ENCODE measurements at regions not wholly inside any gene's neighbourhood (a gene's known extent, or its start where the extent isn't known, plus 50 kb on each side); places are given as distances from the start of the nearest gene placed in this dataset.

DNA sequence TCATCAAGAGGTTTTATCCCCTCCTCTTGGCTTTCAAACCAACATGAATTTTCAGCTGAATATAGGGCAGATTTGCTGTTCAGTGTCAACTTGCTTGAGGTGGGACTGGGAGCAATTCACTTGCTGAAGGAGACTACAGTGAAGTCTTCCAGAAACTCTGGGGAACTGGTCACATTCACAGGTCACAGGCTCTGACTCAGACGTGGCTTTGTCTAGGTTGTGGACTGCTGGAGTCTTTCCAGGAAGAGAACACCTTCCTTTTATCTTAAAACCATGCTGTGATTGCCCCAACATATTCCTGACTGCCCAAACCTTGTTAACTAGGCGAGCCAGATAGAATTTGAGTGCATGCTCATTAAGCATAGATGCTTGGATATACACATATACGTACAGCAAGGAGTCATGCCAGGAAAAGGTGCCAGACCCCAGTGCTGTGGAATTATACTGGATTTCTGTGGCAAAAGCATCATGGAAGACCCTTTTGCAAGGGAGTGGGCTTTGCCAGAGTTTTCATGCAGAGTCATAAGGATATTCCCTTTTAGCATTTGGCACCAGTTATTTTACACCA, 399.1 kb upstream of the TBL1XR1 start:
- TF ChIP-seq, protein P1, sequence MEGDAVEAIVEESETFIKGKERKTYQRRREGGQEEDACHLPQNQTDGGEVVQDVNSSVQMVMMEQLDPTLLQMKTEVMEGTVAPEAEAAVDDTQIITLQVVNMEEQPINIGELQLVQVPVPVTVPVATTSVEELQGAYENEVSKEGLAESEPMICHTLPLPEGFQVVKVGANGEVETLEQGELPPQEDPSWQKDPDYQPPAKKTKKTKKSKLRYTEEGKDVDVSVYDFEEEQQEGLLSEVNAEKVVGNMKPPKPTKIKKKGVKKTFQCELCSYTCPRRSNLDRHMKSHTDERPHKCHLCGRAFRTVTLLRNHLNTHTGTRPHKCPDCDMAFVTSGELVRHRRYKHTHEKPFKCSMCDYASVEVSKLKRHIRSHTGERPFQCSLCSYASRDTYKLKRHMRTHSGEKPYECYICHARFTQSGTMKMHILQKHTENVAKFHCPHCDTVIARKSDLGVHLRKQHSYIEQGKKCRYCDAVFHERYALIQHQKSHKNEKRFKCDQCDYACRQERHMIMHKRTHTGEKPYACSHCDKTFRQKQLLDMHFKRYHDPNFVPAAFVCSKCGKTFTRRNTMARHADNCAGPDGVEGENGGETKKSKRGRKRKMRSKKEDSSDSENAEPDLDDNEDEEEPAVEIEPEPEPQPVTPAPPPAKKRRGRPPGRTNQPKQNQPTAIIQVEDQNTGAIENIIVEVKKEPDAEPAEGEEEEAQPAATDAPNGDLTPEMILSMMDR (IDR thresholded peaks at IDR 0.05): no peak
- Histone ChIP-seq H3K27me3 (no peaks in the 10 kb centered on the region), H3K27ac (peak overlapping the region in 1 of 2 donors; percentile 72), H3K4me1 (peaks cover 0 to 56% (median 34%) of the 10 kb centered on the region in 4 donors), H3K9me3 (no peaks in the 10 kb centered on the region), H3K36me3 (no peaks in the 10 kb centered on the region), H3K4me3 (no peak overlapping the region)
- intact Hi-C loops (cut with DNase I; ENCODE audit: low total_unique reads): loop anchor here (10.0 kb wide), 1 partner anchor 402 kb away; the partner anchor contains the start of gene TBL1XR1
- DNase-seq: no peak

DNA sequence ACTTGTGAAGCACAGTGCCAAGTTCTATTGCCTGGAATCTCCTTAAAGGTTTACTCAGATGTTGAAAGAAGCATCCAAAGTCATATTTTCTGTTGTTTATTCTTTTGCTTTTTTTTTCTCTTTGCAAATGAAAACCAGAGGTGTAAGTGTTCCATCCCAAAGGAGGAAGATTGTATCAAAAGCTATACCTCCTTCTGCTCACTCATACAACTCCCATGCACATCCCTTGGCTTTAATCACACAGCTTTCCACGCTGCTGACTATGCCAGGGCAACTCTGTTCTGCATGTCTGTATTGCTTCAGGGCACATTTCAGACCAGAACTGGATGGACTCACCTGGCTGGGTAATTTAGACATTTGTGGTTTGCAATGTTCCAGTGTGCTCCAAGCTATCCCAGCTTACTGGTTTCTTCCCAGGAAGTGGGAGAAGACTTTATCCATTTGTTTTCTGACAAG, 399.6 kb upstream of the TBL1XR1 start:
- Histone ChIP-seq H3K27me3 (no peaks in the 10 kb centered on the region), H3K36me3 (no peaks in the 10 kb centered on the region), H3K4me1 (peaks cover 0 to 51% (median 32%) of the 10 kb centered on the region in 4 donors), H3K27ac (peak overlapping the region; percentile 47 to 72), H3K9me3 (no peaks in the 10 kb centered on the region), H3K4me3 (no peak overlapping the region)
- no peak for DNase-seq
- TF ChIP-seq, protein P1 (IDR thresholded peaks at IDR 0.05): no peak
- intact Hi-C loops (cut with DNase I; ENCODE audit: low total_unique reads): loop anchor here (10.0 kb wide), 1 partner anchor 402 kb away; the partner anchor contains the start of gene TBL1XR1

DNA sequence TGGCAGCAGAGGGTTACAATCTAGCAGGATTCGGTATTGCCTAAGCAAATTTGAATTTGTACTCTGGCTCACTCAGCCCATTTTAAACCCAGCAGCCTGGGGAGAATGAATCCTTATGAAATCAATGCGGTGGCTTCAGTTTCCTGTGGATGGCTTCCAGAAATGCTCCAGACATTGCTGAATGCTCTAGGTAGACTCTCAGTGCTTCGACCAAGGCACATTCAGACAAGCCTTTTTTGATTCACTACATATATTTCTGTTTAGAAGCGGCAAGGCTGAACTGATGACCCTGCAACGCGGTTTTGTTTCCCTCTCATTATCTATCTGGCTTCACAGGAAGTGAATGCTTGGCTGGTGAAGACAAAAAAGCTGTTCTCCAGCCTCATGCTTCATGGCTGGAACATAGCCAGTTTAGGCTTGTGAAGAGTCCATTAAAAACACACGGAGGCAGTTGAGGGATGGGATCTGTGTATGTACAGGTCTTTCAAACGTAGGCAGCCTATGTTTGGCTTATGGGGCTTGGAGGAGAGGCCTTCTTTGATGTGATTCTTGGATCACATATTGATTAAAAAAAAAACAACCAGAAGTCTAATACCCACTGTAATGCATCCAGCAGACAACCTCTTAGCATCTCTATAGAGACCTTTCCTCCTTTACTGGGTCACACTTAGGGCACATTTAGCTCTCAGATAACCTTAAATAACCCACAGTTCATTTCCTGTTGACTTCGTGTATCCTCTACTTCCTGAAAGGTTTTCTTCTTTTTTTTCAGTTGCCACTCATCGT, 400.2 kb upstream of the TBL1XR1 start:
- DNase-seq: peak; percentile 72 to 75
- Histone ChIP-seq H3K4me1 (peaks cover 0 to 44% (median 34%) of the 10 kb centered on the region in 4 donors), H3K9me3 (no peaks in the 10 kb centered on the region), H3K4me3 (no peak overlapping the region), H3K27ac (peak overlapping the region; percentile 47 to 72), H3K27me3 (no peaks in the 10 kb centered on the region), H3K36me3 (no peaks in the 10 kb centered on the region)
- intact Hi-C loops (cut with DNase I; ENCODE audit: low total_unique reads): loop anchor here (10.0 kb wide), 1 partner anchor 403 kb away; the partner anchor contains the start of gene TBL1XR1
- TF ChIP-seq, protein P1 (IDR thresholded peaks at IDR 0.05): no peak

DNA sequence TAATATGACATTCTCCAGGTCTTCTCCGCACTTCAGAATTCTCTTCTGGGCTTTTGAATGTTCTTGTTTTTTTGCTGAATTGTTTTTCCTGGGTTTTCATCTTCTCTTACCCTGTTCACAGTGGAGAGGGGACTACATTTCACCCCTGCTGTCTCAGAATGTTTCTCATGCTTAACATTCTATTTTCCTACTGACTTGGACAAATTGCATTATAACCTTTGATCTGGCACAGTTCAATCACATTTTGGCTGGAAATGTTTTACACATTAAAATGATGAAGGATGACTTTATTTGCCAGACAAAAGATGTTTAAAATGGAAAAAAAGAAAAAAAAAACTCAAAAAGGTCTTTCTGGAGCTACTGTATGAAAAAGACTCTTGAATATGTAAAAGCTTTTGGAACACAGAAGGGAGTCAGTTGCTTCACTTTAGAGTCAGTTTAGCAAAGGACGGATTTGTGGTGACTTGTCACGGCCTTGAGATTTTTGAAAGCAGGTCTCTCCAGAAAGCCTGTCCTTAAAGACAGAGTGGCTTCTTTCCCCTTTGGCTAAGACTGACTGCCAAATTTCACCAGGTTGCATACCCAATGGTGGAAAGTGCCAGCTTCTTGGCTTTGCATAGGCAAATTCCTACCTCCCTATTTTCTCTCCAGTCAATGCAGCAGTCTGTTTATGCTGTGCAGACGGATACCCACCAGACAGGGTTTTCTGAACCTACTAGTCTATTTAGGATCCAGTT, 401.0 kb upstream of the TBL1XR1 start:
- DNase-seq: no peak
- peaks cover 0 to 45% (median 34%) of the 10 kb centered on the region in 4 donors for H3K4me1 ChIP-seq
- H3K9me3 ChIP-seq: no peaks in the 10 kb centered on the region
- peak overlapping the region; percentile 47 to 72 for H3K27ac ChIP-seq
- no peak overlapping the region for H3K4me3 ChIP-seq
- H3K36me3 ChIP-seq: no peaks in the 10 kb centered on the region
- intact Hi-C loops (cut with DNase I; ENCODE audit: low total_unique reads): loop anchor here (10.0 kb wide), 1 partner anchor 403 kb away; the partner anchor contains the start of gene TBL1XR1
- TF ChIP-seq, protein P1 (IDR thresholded peaks at IDR 0.05): no peak
- no peaks in the 10 kb centered on the region for H3K27me3 ChIP-seq

DNA sequence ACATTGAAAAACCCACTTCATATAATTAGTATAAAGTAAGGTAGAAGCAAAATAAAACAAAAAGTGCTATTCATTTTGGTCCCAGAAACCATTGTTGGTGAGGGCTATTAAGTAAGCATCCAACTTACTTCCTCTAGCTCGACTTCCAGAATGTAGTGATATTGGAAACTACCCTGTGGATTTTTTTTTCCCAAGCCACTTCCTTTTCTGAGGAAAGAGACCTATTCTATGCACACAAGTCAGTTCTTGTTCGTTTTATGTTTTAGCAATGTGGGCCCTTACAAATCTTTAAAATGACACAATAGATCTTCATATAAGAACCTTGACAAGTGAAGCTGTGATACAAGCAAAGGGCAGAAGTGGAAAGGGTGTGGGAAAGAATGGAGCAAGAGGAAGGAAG, 402.0 kb upstream of the TBL1XR1 start:
- TF ChIP-seq, protein P1 (IDR thresholded peaks at IDR 0.05): no peak
- intact Hi-C loops (cut with DNase I; ENCODE audit: low total_unique reads): loop anchor here (10.0 kb wide), 1 partner anchor 405 kb away; the partner anchor contains the start of gene TBL1XR1
- H3K4me1 ChIP-seq: peaks cover 0 to 51% (median 33%) of the 10 kb centered on the region in 4 donors
- no peaks in the 10 kb centered on the region for H3K27me3 ChIP-seq
- no peak overlapping the region for H3K4me3 ChIP-seq
- H3K27ac ChIP-seq: no peak overlapping the region
- H3K36me3 ChIP-seq: no peaks in the 10 kb centered on the region
- no peak for DNase-seq
- H3K9me3 ChIP-seq: no peaks in the 10 kb centered on the region
